PC-9 (cell line): ENCODE measurements at regions not wholly inside any gene's neighbourhood (a gene's known extent, or its start where the extent isn't known, plus 50 kb on each side); places are given as distances from the start of the nearest gene placed in this dataset.
A peak's percentile ranks its signal among the peaks of the same experiment; 100 is the strongest.

Source experiments
- BruUV-seq: library from RNA; stranded (reverse); fragments of 400-500 nt; replicated peaks from 2 replicates; lab custom pipeline; 2021; lab: Mats Ljungman, UMichigan
- CTCF ChIA-PET: fragments of 300-600 bp; sonication (Branson Sonifier 250); formaldehyde crosslinking; loops from one replicate; lab custom pipeline; 2022; ENCODE audit warnings: antibody characterized with exemption; lab: Charles Lee
- POLR2A ChIA-PET: fragments of 300-600 bp; sonication (Branson Sonifier 250); formaldehyde crosslinking; loops from one replicate; lab custom pipeline; 2022; ENCODE audit warnings: antibody characterized with exemption; ENCODE audit not compliant: unreplicated experiment; lab: Charles Lee
- DNase-seq, 2 experiments: peaks; one replicate each; pipeline versions ENCODE4 v3.0.0 to v3.0.0-alpha.2; 2015 to 2022; ENCODE audit warnings: mixed read lengths in 1 of 2
- H2AFZ ChIP-seq: fragments of 200-600 bp; sonication (generic); 2 replicates; pipeline ENCODE4 v1.8.1; 2017; ENCODE audit warnings: antibody characterized with exemption
- H3F3A ChIP-seq: fragments of 200-600 bp; sonication (generic); 2 replicates; pipeline ENCODE4 v1.8.1; 2017; ENCODE audit warnings: antibody characterized with exemption, mild to moderate bottlenecking, low read depth; ENCODE audit not compliant: insufficient read depth
- H3K27ac ChIP-seq: fragments of 200-600 bp; sonication (generic); 2 replicates; pipeline ENCODE4 v1.6.1; 2016; ENCODE audit warnings: mixed run types
- H3K27me3 ChIP-seq: fragments of 200-600 bp; sonication (generic); 2 replicates; pipeline ENCODE4 v1.6.1; 2016; ENCODE audit warnings: low read depth, mixed run types; ENCODE audit not compliant: insufficient read depth
- H3K36me3 ChIP-seq: fragments of 200-600 bp; sonication (generic); 2 replicates; pipeline ENCODE4 v1.6.1; 2016; ENCODE audit warnings: low read depth, mixed run types
- H3K4me1 ChIP-seq: fragments of 200-600 bp; sonication (generic); replicated peaks from 2 replicates; pipeline ENCODE4 v1.6.1; 2016; ENCODE audit warnings: mixed run types; ENCODE audit not compliant: insufficient read depth
- H3K4me2 ChIP-seq: fragments of 200-600 bp; sonication (generic); 2 replicates; pipeline ENCODE4 v1.6.1; 2017; ENCODE audit warnings: mixed run types
- H3K4me3 ChIP-seq: fragments of 200-600 bp; sonication (generic); 2 replicates; pipeline ENCODE4 v1.6.1; 2016; ENCODE audit warnings: mixed run types
- H3K79me2 ChIP-seq: fragments of 200-600 bp; sonication (generic); 2 replicates; pipeline ENCODE4 v1.6.1; 2017; ENCODE audit warnings: low read depth, mixed run types
- H3K9me2 ChIP-seq: fragments of 200-600 bp; sonication (generic); 2 replicates; pipeline ENCODE4 v1.8.1; 2017; ENCODE audit warnings: mild to moderate bottlenecking; ENCODE audit not compliant: insufficient read depth
- H3K9me3 ChIP-seq: fragments of 200-600 bp; sonication (generic); 2 replicates; pipeline ENCODE4 v1.8.1; 2016; ENCODE audit warnings: low read depth; ENCODE audit not compliant: insufficient read depth
- H4K20me1 ChIP-seq: fragments of 200-600 bp; sonication (generic); 2 replicates; pipeline ENCODE4 v1.8.1; 2017; ENCODE audit not compliant: insufficient read depth
- CTCF ChIP-seq: fragments of 200-600 bp; sonication (generic); conservative IDR thresholded peaks from 2 replicates; pipeline ENCODE4 v1.6.1; 2017; ENCODE audit warnings: mixed run types, antibody characterized with exemption, mild to moderate bottlenecking, moderate library complexity
- EZH2 ChIP-seq: fragments of 200-600 bp; sonication (generic); IDR thresholded peaks from 2 replicates; pipeline ENCODE4 v1.8.0; 2017; ENCODE audit warnings: antibody characterized with exemption, low read depth
- intact Hi-C: fragments of 100-400 bp; cut with micrococcal nuclease; formaldehyde crosslinking; loops from one replicate; pipeline ENCODE4 v1.10.0; 2022; ENCODE audit not compliant: unreplicated experiment

- peaks cover 5% of the 10 kb centered on the region; the same call in 1 of the 2 replicates for H3F3A ChIP-seq
- H3K4me1 ChIP-seq: peaks cover 15% of the 10 kb centered on the region
- ChIA-PET CTCF (no interaction called here), POLR2A (interaction anchor here (0.6 kb wide), 1 partner anchor 1775 kb away, joined by 3 read pairs; no protein-coding TSS in a partner anchor)
- no peaks in the 10 kb centered on the region for H3K9me2 ChIP-seq
- H3K27me3 ChIP-seq: no peaks in the 10 kb centered on the region
- intact Hi-C loops: no loop called here
- no peaks in the 10 kb centered on the region for H3K36me3 ChIP-seq
- H3K9me3 ChIP-seq: no peaks in the 10 kb centered on the region
- H3K27ac ChIP-seq: no peak overlapping the region
- TF ChIP-seq CTCF (no peak), EZH2 (no peak)
- H3K79me2 ChIP-seq: no peaks in the 10 kb centered on the region
- no peak overlapping the region for H3K4me3 ChIP-seq
- H4K20me1 ChIP-seq: no peaks in the 10 kb centered on the region
- DNase-seq: no peak
- no TSS peak for BruUV-seq
- H2AFZ ChIP-seq: no peak overlapping the region
- H3K4me2 ChIP-seq: no peak overlapping the region
Observed at GRCh38 chr20:56826306-56826704, 197.2 kb downstream of the TFAP2C start.

- Histone ChIP-seq H3K4me2 (peak overlapping the region; percentile 73), H3F3A (peaks cover 5% of the 10 kb centered on the region; the same call in 1 of the 2 replicates), H3K79me2 (no peaks in the 10 kb centered on the region), H3K27ac (no peak overlapping the region), H3K36me3 (no peaks in the 10 kb centered on the region), H3K9me3 (no peaks in the 10 kb centered on the region), H4K20me1 (no peaks in the 10 kb centered on the region), H3K9me2 (no peaks in the 10 kb centered on the region), H2AFZ (peak overlapping the region; percentile 68), H3K4me3 (peak overlapping the region; percentile 32; the same call in 1 of the 2 replicates), H3K27me3 (no peaks in the 10 kb centered on the region), H3K4me1 (peaks cover 15% of the 10 kb centered on the region)
- peak in 1 of 2 experiments; percentile 79 for DNase-seq
- no TSS peak for BruUV-seq
- intact Hi-C loops: no loop called here
- TF ChIP-seq CTCF: no peak
- no peak for TF ChIP-seq EZH2
- ChIA-PET POLR2A (interaction anchor here (0.6 kb wide), 1 partner anchor 1774 kb away, joined by 3 read pairs; no protein-coding TSS in a partner anchor), CTCF (no interaction called here)
Observed at GRCh38 chr20:56826705-56827665, 197.9 kb downstream of the TFAP2C start.

- Histone ChIP-seq H3K27me3 (no peaks in the 10 kb centered on the region), H2AFZ (no peak overlapping the region), H3K9me3 (no peaks in the 10 kb centered on the region), H3K4me1 (peaks cover 15% of the 10 kb centered on the region), H3K4me3 (no peak overlapping the region), H3F3A (peaks cover 5% of the 10 kb centered on the region; the same call in 1 of the 2 replicates), H3K9me2 (no peaks in the 10 kb centered on the region), H3K79me2 (no peaks in the 10 kb centered on the region), H3K4me2 (peak overlapping the region; percentile 73), H4K20me1 (no peaks in the 10 kb centered on the region), H3K36me3 (no peaks in the 10 kb centered on the region), H3K27ac (no peak overlapping the region)
- TF ChIP-seq EZH2: no peak
- no peak for TF ChIP-seq CTCF
- ChIA-PET CTCF (no interaction called here), POLR2A (no interaction called here)
- no TSS peak for BruUV-seq
- no peak for DNase-seq
- intact Hi-C loops: no loop called here
Observed at GRCh38 chr20:56827763-56828162, 198.7 kb downstream of the TFAP2C start.
